WTC11 (cell line): ENCODE measurements at regions not wholly inside any gene's neighbourhood (a gene's known extent, or its start where the extent isn't known, plus 50 kb on each side); places are given as distances from the start of the nearest gene placed in this dataset.

Source experiments
- ATAC-seq: fragments of 200-7000 bp; cut with Tn5 transposase; 2 replicates; pipeline ENCODE4 v1.10.0; 2021; ENCODE audit warnings: mild to moderate bottlenecking, moderate library complexity
- CTCF ChIA-PET: fragments of 300-600 bp; sonication (Branson Sonifier 250); formaldehyde crosslinking; loops from one replicate; lab custom pipeline; 2021; ENCODE audit warnings: antibody characterized with exemption; lab: Charles Lee
- POLR2A ChIA-PET: fragments of 350-600 bp; sonication (Branson Sonifier 250); formaldehyde crosslinking; loops from one replicate; lab custom pipeline; 2021; ENCODE audit warnings: antibody characterized with exemption; lab: Charles Lee
- DNase-seq: peaks from one replicate; pipeline ENCODE4 v3.0.0; 2021; ENCODE audit warnings: low spot score
- H3K27ac Mint-ChIP-seq: 2 replicates; pipeline ENCODE4 v1.8.0; 2021; ENCODE audit warnings: mixed read lengths
- H3K27me3 Mint-ChIP-seq: 2 replicates; pipeline ENCODE4 v1.8.0; 2021; ENCODE audit warnings: low read depth, mild to moderate bottlenecking, moderate library complexity, mixed read lengths
- H3K36me3 Mint-ChIP-seq: 2 replicates; pipeline ENCODE4 v1.8.0; 2021; ENCODE audit warnings: mixed read lengths
- H3K4me1 Mint-ChIP-seq: 2 replicates; pipeline ENCODE4 v1.8.0; 2022; ENCODE audit warnings: mixed read lengths
- H3K4me3 Mint-ChIP-seq: 2 replicates; pipeline ENCODE4 v1.8.0; 2021; ENCODE audit warnings: mild to moderate bottlenecking, moderate library complexity, mixed read lengths
- H3K9me3 Mint-ChIP-seq: 2 replicates; pipeline ENCODE4 v1.8.0; 2021; ENCODE audit warnings: mixed read lengths
- ATF1 ChIP-seq: sonication (generic); formaldehyde crosslinking; IDR thresholded peaks from 2 replicates; pipeline ENCODE4 v1.8.1; 2023; ENCODE audit warnings: mild to moderate bottlenecking, moderate library complexity, missing genetic modification reagents
- CREB1 ChIP-seq: sonication (generic); formaldehyde crosslinking; IDR thresholded peaks from 2 replicates; pipeline ENCODE4 v1.8.0; 2023; ENCODE audit warnings: mild to moderate bottlenecking, missing genetic modification reagents
- ELF4 ChIP-seq: sonication (generic); formaldehyde crosslinking; IDR thresholded peaks from 2 replicates; pipeline ENCODE4 v1.8.1; 2022; ENCODE audit warnings: low read depth, mild to moderate bottlenecking, moderate library complexity, missing genetic modification reagents
- FOXK1 ChIP-seq: sonication (generic); formaldehyde crosslinking; IDR thresholded peaks from 2 replicates; pipeline ENCODE4 v1.8.0; 2022; ENCODE audit warnings: mild to moderate bottlenecking, moderate library complexity, missing genetic modification reagents
- IRF2 ChIP-seq: sonication (generic); formaldehyde crosslinking; IDR thresholded peaks from 2 replicates; pipeline ENCODE4 v1.8.0; 2022; ENCODE audit warnings: low read depth, missing genetic modification reagents, borderline replicate concordance
- JUN ChIP-seq: sonication (generic); formaldehyde crosslinking; IDR thresholded peaks from 2 replicates; pipeline ENCODE4 v1.8.0; 2023; ENCODE audit warnings: mild to moderate bottlenecking, missing genetic modification reagents
- RELA ChIP-seq: sonication (generic); formaldehyde crosslinking; IDR thresholded peaks from 2 replicates; pipeline ENCODE4 v1.8.1; 2022; ENCODE audit warnings: missing genetic modification reagents, mild to moderate bottlenecking, borderline replicate concordance
- RORB ChIP-seq: fragments of 250-450 bp; sonication (Bioruptor Pico); IDR thresholded peaks from 2 replicates; pipeline ENCODE4 v1.9.0; 2021; ENCODE audit warnings: mild to moderate bottlenecking
- SOX15 ChIP-seq: fragments of 250-450 bp; sonication (Bioruptor Pico); IDR thresholded peaks from 2 replicates; pipeline ENCODE4 v1.9.0; 2021; ENCODE audit warnings: mild to moderate bottlenecking
- TEAD4 ChIP-seq: sonication (generic); formaldehyde crosslinking; IDR thresholded peaks from 2 replicates; pipeline ENCODE4 v1.8.0; 2022; ENCODE audit warnings: mild to moderate bottlenecking, missing genetic modification reagents
- ZNF219 ChIP-seq: sonication (generic); formaldehyde crosslinking; IDR thresholded peaks from 2 replicates; pipeline ENCODE4 v1.8.0; 2023; ENCODE audit warnings: missing genetic modification reagents, mild to moderate bottlenecking, borderline replicate concordance
- ZNF396 ChIP-seq: fragments of 250-450 bp; sonication (Bioruptor Pico); IDR thresholded peaks from 2 replicates; pipeline ENCODE4 v1.8.0; 2021; ENCODE audit warnings: mild to moderate bottlenecking, moderate library complexity, borderline replicate concordance
- TF ChIP-seq, protein P1 (sequence below): sonication (generic); formaldehyde crosslinking; IDR thresholded peaks from 2 replicates; pipeline ENCODE4 v1.8.1; 2023; ENCODE audit warnings: mild to moderate bottlenecking, missing genetic modification reagents, borderline replicate concordance
- TF ChIP-seq, protein P2 (sequence below): sonication (generic); formaldehyde crosslinking; IDR thresholded peaks from 2 replicates; pipeline ENCODE4 v1.8.0; 2022; ENCODE audit warnings: mild to moderate bottlenecking, missing genetic modification reagents
- TF ChIP-seq, protein P3 (sequence below): fragments of 250-450 bp; sonication (Bioruptor Pico); IDR thresholded peaks from 2 replicates; pipeline ENCODE4 v1.9.0; 2021; ENCODE audit warnings: mild to moderate bottlenecking, borderline replicate concordance
- TF ChIP-seq, protein P4 (sequence below): sonication (generic); formaldehyde crosslinking; IDR thresholded peaks from 2 replicates; pipeline ENCODE4 v1.8.0; 2022; ENCODE audit warnings: mild to moderate bottlenecking, missing genetic modification reagents
- TF ChIP-seq, protein P5 (sequence below): sonication (generic); formaldehyde crosslinking; IDR thresholded peaks from 2 replicates; pipeline ENCODE4 v1.8.0; 2023; ENCODE audit warnings: mild to moderate bottlenecking, missing genetic modification reagents
- TF ChIP-seq, protein P6 (sequence below): sonication (generic); formaldehyde crosslinking; IDR thresholded peaks from 2 replicates; pipeline ENCODE4 v1.8.1; 2022; ENCODE audit warnings: low read depth, missing genetic modification reagents, borderline replicate concordance
- TF ChIP-seq, protein P7 (sequence below): sonication (generic); formaldehyde crosslinking; IDR thresholded peaks from 2 replicates; pipeline ENCODE4 v1.8.0; 2022; ENCODE audit warnings: mild to moderate bottlenecking, missing genetic modification reagents
- TF ChIP-seq, protein P8 (sequence below): sonication (generic); formaldehyde crosslinking; IDR thresholded peaks from 2 replicates; pipeline ENCODE4 v1.8.1; 2023; ENCODE audit warnings: mild to moderate bottlenecking, missing genetic modification reagents, moderate library complexity
- TF ChIP-seq, protein P9 (sequence below): sonication (generic); formaldehyde crosslinking; IDR thresholded peaks from 2 replicates; pipeline ENCODE4 v1.8.1; 2022; ENCODE audit warnings: mild to moderate bottlenecking, moderate library complexity, missing genetic modification reagents

DNA sequence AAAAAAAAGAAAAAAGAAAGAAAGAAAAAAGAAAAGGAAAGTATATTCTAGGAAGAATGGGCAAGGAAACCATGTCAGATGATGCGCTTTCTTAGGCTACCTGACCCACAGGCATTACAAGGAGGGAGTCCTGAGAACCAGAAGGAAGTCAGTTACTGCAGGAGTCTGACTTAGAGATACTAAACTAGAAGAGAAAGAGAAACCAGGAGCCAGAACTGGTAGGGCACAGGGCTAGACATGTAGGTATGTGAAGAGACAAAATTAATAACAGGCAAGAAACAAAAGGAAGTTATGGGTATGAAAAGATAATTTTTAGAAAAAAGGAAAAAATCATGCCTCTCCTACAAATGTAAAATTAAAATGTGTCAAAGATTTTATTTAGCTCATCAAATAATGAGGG is 63.3 kb upstream of the LRRN1 start (continued):
- TF ChIP-seq, protein P1, sequence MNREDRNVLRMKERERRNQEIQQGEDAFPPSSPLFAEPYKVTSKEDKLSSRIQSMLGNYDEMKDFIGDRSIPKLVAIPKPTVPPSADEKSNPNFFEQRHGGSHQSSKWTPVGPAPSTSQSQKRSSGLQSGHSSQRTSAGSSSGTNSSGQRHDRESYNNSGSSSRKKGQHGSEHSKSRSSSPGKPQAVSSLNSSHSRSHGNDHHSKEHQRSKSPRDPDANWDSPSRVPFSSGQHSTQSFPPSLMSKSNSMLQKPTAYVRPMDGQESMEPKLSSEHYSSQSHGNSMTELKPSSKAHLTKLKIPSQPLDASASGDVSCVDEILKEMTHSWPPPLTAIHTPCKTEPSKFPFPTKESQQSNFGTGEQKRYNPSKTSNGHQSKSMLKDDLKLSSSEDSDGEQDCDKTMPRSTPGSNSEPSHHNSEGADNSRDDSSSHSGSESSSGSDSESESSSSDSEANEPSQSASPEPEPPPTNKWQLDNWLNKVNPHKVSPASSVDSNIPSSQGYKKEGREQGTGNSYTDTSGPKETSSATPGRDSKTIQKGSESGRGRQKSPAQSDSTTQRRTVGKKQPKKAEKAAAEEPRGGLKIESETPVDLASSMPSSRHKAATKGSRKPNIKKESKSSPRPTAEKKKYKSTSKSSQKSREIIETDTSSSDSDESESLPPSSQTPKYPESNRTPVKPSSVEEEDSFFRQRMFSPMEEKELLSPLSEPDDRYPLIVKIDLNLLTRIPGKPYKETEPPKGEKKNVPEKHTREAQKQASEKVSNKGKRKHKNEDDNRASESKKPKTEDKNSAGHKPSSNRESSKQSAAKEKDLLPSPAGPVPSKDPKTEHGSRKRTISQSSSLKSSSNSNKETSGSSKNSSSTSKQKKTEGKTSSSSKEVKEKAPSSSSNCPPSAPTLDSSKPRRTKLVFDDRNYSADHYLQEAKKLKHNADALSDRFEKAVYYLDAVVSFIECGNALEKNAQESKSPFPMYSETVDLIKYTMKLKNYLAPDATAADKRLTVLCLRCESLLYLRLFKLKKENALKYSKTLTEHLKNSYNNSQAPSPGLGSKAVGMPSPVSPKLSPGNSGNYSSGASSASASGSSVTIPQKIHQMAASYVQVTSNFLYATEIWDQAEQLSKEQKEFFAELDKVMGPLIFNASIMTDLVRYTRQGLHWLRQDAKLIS (CRISPR knock-in tag): no peak
- no peak for TF ChIP-seq CREB1
- no peak for TF ChIP-seq FOXK1 (CRISPR knock-in tag)
- TF ChIP-seq ZNF219 (CRISPR knock-in tag): no peak
- no peak for TF ChIP-seq SOX15
- TF ChIP-seq, protein P2, sequence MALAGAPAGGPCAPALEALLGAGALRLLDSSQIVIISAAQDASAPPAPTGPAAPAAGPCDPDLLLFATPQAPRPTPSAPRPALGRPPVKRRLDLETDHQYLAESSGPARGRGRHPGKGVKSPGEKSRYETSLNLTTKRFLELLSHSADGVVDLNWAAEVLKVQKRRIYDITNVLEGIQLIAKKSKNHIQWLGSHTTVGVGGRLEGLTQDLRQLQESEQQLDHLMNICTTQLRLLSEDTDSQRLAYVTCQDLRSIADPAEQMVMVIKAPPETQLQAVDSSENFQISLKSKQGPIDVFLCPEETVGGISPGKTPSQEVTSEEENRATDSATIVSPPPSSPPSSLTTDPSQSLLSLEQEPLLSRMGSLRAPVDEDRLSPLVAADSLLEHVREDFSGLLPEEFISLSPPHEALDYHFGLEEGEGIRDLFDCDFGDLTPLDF (CRISPR knock-in tag): no peak
- TF ChIP-seq, protein P3, sequence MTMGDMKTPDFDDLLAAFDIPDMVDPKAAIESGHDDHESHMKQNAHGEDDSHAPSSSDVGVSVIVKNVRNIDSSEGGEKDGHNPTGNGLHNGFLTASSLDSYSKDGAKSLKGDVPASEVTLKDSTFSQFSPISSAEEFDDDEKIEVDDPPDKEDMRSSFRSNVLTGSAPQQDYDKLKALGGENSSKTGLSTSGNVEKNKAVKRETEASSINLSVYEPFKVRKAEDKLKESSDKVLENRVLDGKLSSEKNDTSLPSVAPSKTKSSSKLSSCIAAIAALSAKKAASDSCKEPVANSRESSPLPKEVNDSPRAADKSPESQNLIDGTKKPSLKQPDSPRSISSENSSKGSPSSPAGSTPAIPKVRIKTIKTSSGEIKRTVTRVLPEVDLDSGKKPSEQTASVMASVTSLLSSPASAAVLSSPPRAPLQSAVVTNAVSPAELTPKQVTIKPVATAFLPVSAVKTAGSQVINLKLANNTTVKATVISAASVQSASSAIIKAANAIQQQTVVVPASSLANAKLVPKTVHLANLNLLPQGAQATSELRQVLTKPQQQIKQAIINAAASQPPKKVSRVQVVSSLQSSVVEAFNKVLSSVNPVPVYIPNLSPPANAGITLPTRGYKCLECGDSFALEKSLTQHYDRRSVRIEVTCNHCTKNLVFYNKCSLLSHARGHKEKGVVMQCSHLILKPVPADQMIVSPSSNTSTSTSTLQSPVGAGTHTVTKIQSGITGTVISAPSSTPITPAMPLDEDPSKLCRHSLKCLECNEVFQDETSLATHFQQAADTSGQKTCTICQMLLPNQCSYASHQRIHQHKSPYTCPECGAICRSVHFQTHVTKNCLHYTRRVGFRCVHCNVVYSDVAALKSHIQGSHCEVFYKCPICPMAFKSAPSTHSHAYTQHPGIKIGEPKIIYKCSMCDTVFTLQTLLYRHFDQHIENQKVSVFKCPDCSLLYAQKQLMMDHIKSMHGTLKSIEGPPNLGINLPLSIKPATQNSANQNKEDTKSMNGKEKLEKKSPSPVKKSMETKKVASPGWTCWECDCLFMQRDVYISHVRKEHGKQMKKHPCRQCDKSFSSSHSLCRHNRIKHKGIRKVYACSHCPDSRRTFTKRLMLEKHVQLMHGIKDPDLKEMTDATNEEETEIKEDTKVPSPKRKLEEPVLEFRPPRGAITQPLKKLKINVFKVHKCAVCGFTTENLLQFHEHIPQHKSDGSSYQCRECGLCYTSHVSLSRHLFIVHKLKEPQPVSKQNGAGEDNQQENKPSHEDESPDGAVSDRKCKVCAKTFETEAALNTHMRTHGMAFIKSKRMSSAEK (CRISPR knock-in tag): no peak
- TF ChIP-seq, protein P4, sequence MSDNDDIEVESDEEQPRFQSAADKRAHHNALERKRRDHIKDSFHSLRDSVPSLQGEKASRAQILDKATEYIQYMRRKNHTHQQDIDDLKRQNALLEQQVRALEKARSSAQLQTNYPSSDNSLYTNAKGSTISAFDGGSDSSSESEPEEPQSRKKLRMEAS (CRISPR knock-in tag): no peak
- TF ChIP-seq IRF2 (CRISPR knock-in tag): no peak
- no peak for TF ChIP-seq ELF4
- TF ChIP-seq RORB (CRISPR knock-in tag): no peak

DNA sequence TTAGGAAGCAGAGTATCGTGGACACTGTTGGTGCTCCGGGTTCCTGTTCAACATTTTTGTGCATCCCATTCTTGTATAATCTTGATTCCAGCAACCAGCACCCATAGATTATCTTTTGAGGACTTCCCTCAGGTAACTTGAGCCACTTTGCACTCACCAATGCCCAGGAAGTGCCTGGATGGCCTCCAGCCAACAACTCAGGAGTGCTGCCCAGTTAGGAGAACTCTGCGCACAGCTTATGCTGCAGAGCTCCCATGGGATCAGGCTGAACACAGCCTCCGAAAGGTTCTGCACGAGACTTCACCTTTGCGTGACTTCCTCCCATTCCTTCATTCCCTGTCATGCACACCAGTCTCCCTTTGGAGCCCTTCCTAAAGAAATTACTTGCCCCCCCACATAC is 64.3 kb upstream of the LRRN1 start:
- ATAC-seq: no peak
- Mint-ChIP-seq H3K4me1 (peaks cover 11% of the 10 kb centered on the region), H3K4me3 (no peak overlapping the region), H3K9me3 (peaks cover 71% of the 10 kb centered on the region), H3K27me3 (peaks cover 6% of the 10 kb centered on the region; the same call in 1 of the 2 replicates), H3K27ac (no peak overlapping the region), H3K36me3 (peaks cover 23% of the 10 kb centered on the region)
- no peak for DNase-seq
- POLR2A ChIA-PET: no interaction called here
- CTCF ChIA-PET: no interaction called here
- TF ChIP-seq, protein P5, sequence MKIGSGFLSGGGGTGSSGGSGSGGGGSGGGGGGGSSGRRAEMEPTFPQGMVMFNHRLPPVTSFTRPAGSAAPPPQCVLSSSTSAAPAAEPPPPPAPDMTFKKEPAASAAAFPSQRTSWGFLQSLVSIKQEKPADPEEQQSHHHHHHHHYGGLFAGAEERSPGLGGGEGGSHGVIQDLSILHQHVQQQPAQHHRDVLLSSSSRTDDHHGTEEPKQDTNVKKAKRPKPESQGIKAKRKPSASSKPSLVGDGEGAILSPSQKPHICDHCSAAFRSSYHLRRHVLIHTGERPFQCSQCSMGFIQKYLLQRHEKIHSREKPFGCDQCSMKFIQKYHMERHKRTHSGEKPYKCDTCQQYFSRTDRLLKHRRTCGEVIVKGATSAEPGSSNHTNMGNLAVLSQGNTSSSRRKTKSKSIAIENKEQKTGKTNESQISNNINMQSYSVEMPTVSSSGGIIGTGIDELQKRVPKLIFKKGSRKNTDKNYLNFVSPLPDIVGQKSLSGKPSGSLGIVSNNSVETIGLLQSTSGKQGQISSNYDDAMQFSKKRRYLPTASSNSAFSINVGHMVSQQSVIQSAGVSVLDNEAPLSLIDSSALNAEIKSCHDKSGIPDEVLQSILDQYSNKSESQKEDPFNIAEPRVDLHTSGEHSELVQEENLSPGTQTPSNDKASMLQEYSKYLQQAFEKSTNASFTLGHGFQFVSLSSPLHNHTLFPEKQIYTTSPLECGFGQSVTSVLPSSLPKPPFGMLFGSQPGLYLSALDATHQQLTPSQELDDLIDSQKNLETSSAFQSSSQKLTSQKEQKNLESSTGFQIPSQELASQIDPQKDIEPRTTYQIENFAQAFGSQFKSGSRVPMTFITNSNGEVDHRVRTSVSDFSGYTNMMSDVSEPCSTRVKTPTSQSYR: no peak
- TF ChIP-seq, protein P6, sequence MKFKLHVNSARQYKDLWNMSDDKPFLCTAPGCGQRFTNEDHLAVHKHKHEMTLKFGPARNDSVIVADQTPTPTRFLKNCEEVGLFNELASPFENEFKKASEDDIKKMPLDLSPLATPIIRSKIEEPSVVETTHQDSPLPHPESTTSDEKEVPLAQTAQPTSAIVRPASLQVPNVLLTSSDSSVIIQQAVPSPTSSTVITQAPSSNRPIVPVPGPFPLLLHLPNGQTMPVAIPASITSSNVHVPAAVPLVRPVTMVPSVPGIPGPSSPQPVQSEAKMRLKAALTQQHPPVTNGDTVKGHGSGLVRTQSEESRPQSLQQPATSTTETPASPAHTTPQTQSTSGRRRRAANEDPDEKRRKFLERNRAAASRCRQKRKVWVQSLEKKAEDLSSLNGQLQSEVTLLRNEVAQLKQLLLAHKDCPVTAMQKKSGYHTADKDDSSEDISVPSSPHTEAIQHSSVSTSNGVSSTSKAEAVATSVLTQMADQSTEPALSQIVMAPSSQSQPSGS: no peak
- TF ChIP-seq, protein P7, sequence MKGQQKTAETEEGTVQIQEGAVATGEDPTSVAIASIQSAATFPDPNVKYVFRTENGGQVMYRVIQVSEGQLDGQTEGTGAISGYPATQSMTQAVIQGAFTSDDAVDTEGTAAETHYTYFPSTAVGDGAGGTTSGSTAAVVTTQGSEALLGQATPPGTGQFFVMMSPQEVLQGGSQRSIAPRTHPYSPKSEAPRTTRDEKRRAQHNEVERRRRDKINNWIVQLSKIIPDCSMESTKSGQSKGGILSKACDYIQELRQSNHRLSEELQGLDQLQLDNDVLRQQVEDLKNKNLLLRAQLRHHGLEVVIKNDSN: no peak
- TF ChIP-seq ZNF396 (CRISPR knock-in tag): no peak
- TF ChIP-seq, protein P8, sequence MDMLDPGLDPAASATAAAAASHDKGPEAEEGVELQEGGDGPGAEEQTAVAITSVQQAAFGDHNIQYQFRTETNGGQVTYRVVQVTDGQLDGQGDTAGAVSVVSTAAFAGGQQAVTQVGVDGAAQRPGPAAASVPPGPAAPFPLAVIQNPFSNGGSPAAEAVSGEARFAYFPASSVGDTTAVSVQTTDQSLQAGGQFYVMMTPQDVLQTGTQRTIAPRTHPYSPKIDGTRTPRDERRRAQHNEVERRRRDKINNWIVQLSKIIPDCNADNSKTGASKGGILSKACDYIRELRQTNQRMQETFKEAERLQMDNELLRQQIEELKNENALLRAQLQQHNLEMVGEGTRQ (CRISPR knock-in tag): no peak
- TF ChIP-seq TEAD4: no peak
- TF ChIP-seq, protein P9, sequence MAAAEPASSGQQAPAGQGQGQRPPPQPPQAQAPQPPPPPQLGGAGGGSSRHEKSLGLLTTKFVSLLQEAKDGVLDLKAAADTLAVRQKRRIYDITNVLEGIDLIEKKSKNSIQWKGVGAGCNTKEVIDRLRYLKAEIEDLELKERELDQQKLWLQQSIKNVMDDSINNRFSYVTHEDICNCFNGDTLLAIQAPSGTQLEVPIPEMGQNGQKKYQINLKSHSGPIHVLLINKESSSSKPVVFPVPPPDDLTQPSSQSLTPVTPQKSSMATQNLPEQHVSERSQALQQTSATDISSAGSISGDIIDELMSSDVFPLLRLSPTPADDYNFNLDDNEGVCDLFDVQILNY (CRISPR knock-in tag): no peak
- TF ChIP-seq ATF1: no peak
- TF ChIP-seq ELF4: no peak
- TF ChIP-seq JUN (CRISPR knock-in tag): no peak
- TF ChIP-seq RELA (CRISPR knock-in tag): no peak
